GM13977 (cell line): ENCODE measurements at regions not wholly inside any gene's neighbourhood (a gene's known extent, or its start where the extent isn't known, plus 50 kb on each side); places are given as distances from the start of the nearest gene placed in this dataset.

Source experiments
- DNase-seq: peaks from one replicate; pipeline ENCODE4 v3.0.0; 2012; ENCODE audit warnings: low spot score
- in situ Hi-C: fragments of 300-500 bp; cut with MboI; formaldehyde crosslinking; loops from one replicate; pipeline ENCODE4 v1.12.0; 2022; ENCODE audit warnings: low sequenced_read_pairs, low pct_unique_long_range_greater_than_20kb, mixed read lengths, inconsistent platforms; ENCODE audit not compliant: unreplicated experiment
- TF ChIP-seq, protein P1 (sequence below): IDR thresholded peaks from 2 replicates; pipeline ENCODE4 v1.5.1; 2012; ENCODE audit warnings: mild to moderate bottlenecking, control low read depth; ENCODE audit not compliant: insufficient read depth; ENCODE audit errors: extremely low read depth, missing control alignments

DNA sequence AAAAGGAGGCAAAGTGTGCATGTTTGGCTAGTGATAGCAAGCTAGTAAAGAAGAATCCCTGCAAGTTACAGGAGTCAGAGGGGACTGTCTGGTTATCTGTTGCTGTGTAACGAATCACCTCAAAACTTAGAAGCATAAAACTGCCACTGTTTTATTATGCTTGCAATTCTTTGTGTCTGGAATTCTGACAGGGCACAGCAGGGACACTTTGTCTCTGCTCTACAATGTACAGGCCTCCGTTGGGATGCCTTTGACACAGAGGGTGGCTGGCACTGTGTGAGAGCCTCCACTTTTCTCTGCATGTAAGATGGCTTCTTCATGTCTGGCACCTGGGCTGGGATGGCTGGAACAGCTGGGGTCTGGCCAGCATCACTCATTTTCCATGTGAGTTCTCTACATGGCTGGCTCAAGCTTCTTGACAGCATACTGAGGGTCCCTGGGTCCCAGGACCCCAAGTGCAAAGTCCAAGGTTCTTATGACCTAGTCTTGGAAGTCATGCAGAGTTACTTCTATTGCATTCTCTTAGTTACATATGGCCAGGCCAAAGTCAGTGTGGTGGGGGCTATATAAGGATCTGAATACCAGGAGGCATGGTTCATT lies 276.9 kb downstream of the RPS24 start:
- TF ChIP-seq, protein P1, sequence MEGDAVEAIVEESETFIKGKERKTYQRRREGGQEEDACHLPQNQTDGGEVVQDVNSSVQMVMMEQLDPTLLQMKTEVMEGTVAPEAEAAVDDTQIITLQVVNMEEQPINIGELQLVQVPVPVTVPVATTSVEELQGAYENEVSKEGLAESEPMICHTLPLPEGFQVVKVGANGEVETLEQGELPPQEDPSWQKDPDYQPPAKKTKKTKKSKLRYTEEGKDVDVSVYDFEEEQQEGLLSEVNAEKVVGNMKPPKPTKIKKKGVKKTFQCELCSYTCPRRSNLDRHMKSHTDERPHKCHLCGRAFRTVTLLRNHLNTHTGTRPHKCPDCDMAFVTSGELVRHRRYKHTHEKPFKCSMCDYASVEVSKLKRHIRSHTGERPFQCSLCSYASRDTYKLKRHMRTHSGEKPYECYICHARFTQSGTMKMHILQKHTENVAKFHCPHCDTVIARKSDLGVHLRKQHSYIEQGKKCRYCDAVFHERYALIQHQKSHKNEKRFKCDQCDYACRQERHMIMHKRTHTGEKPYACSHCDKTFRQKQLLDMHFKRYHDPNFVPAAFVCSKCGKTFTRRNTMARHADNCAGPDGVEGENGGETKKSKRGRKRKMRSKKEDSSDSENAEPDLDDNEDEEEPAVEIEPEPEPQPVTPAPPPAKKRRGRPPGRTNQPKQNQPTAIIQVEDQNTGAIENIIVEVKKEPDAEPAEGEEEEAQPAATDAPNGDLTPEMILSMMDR: no peak
- in situ Hi-C loops: no loop called here
- DNase-seq: no peak

DNA sequence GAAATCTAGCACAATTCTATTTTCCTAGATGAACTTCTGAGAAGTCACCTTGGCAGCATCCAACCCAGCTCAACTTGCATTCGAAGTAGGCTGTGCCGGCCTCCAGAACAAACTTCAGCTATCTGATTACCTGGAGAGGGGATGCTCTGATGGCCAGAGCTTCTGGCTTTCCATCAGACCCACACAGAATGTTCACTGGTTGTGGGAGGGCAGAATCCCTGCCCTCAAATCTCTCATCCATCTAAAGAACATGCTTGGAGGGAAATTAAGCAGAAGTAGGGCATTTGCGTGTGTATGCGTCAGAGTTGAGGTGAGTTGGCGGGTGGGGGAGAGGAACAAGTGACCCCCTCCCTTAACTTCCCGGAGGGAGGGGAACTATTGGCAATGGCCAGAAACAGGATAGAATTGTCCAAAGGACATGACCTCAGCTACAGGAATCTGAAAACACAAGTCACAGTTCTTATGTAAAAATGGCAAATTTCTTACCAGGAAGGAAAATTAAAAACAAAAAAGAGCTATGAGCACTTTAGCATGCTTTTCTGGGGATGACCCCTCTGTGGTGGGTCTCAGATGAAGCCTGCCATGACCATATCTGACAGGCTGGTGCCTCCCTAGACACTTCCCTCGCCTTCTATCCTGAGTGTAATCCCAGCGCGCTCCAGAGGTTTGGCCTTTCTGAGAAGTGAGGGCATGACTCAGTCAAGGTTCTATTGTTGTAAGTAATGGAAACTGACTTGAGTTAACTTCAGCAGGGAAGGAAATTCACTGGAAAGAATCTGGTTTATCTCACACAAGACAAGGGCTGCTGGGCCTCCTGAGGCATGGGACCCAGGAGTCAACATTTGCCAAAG lies 278.8 kb downstream of the RPS24 start:
- TF ChIP-seq, protein P1: no peak
- DNase-seq: no peak
- in situ Hi-C loops: no loop called here

DNA sequence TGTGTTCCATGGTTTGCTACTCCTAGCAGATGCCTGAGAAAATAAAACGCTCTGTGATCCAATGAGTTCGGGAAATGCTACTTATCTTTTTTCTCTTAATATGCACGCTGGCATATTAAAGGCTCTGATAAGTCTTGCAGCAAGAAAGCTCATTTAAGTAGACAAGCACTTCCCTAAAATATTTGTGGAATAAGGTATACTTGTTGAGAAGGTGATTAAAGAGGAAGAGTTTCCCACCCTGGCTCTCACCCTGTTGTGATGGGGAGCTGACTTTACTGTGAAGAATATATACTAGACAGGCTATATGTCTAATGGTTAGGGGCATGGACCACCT lies 279.4 kb downstream of the RPS24 start:
- in situ Hi-C loops: no loop called here
- DNase-seq: no peak
- TF ChIP-seq, protein P1: no peak

DNA sequence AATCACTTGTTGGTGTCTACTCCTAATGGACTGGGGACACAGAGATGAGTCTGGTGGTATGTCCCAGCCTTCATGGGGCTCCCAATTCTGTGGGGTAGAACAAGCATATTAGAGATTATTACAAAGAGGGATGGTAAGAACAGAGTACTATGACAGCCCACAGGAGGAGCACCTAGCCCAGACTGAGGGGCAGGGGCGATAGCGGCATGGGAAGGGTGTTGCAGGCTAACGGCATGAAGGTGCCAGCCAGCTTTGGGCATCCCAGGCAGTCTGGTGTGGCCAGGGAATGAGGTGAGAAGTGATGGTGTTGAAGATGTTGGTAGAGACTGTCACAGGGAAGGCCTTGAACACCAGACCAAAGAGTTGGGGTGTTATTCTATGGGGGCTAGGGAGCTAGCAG lies 280.0 kb downstream of the RPS24 start:
- DNase-seq: no peak
- in situ Hi-C loops: no loop called here
- TF ChIP-seq, protein P1: no peak

DNA sequence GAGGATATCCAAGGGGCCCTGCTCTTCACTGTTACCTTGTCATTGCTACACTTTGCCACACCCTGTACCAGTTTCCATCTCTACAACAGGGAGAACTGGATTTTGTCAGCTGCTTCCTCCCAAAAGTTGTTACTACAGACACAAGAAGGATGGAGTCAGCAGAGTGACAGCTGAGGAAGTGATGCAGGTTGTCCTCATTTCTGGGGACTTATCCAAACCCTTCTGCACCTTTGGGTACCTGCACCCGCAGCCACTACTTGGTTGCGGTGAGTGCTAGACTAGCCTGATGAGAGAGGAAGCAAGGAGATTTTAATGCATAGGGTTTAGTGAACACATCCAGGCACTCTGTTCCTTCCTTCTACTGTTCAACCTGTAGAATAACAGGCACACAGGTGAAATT lies 281.0 kb downstream of the RPS24 start:
- in situ Hi-C loops: no loop called here
- TF ChIP-seq, protein P1: no peak
- DNase-seq: no peak

DNA sequence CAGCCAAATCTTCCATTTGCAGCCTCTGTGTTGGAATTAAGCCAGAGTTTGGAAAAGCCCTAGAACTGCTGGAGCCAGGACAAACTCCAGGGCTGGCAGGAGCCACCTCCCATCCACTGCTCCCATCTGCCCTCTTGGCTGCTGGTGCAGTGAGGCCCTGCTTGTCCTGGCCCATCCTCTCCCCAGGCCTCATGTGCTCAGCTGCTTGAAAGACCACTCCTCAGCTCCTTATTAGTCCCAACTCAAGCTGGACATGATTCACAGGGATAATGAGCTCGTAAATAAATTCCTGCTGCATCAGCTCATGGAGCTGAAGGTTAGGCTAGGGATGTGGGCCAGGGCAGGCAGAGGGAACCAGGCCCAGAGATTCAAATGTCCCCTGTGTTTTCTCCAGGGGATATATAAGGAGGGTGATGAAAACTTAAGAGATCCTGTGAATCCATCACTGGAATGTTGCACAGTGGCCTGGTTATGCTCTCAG lies 282.8 kb downstream of the RPS24 start:
- DNase-seq: no peak
- TF ChIP-seq, protein P1: no peak
- in situ Hi-C loops: no loop called here
